Endothelial cell of umbilical vein (primary cell): ENCODE measurements at regions not wholly inside any gene's neighbourhood (a gene's known extent, or its start where the extent isn't known, plus 50 kb on each side); places are given as distances from the start of the nearest gene placed in this dataset.

ENCODE experiments used
- BruUV-seq: library from RNA; stranded (reverse); fragments of 400-500 nt; replicated peaks from 2 replicates; lab custom pipeline; 2021; lab: Mats Ljungman, UMichigan
- CTCF ChIA-PET: fragments of 300-600, 350-600 bp; sonication (Branson Sonifier 250); formaldehyde crosslinking; loops from one replicate; lab custom pipeline; 2021; ENCODE audit warnings: antibody characterized with exemption, inconsistent platforms; lab: Charles Lee
- POLR2A ChIA-PET: fragments of 300-600, 350-600 bp; sonication (Branson Sonifier 250); formaldehyde crosslinking; loops from one replicate; lab custom pipeline; 2021; ENCODE audit warnings: antibody characterized with exemption, inconsistent platforms; lab: Charles Lee
- DNase-seq: peaks from one replicate; pipeline ENCODE4 v3.0.0-alpha.2; 2011; ENCODE audit warnings: low read depth, low spot score
- FAIRE-seq: peaks from 2 replicates; lab custom pipeline; 2011; peaks lifted over from hg19 to GRCh38; lab: Jason Lieb, UNC
- H2AFZ ChIP-seq: 2 replicates; pipeline ENCODE4 v1.6.0; 2012; ENCODE audit warnings: low read depth, low read length, control low read depth, inconsistent platforms
- H3K27ac ChIP-seq: 2 replicates; pipeline ENCODE4 v1.5.1; 2011; ENCODE audit warnings: low read depth, mild to moderate bottlenecking, control low read depth, low read length, moderate library complexity; ENCODE audit not compliant: insufficient read depth
- H3K27me3 ChIP-seq, 2 experiments: 2 replicates each; pipeline versions ENCODE4 v1.6.0 to v1.6.1; 2011; ENCODE audit warnings: low read length in 2 of 2, mixed read lengths in 1 of 2; ENCODE audit not compliant: control insufficient read depth in 2 of 2, insufficient read depth in 2 of 2
- H3K36me3 ChIP-seq, 2 experiments: 2 replicates in 1 of 2; 3 replicates in 1 of 2; pipeline ENCODE4 v1.5.1; 2011; ENCODE audit warnings: low read length in 2 of 2, mild to moderate bottlenecking in 1 of 2, moderate library complexity in 1 of 2; ENCODE audit not compliant: control insufficient read depth in 2 of 2, insufficient read depth in 2 of 2; ENCODE audit errors: extremely low read depth in 1 of 2
- H3K4me1 ChIP-seq: 3 replicates; pipeline ENCODE4 v1.5.1; 2011; ENCODE audit warnings: mild to moderate bottlenecking, low read length; ENCODE audit not compliant: control insufficient read depth, insufficient read depth; ENCODE audit errors: extremely low read depth
- H3K4me2 ChIP-seq: 2 replicates; pipeline ENCODE4 v1.6.1; 2011; ENCODE audit warnings: low read length, control low read depth, mixed read lengths; ENCODE audit not compliant: insufficient read depth
- H3K4me3 ChIP-seq, 3 experiments: fragments of 200-600 bp in 1 of 3; sonication (generic), shearing (Covaris generic) in 1 of 3; replicated peaks in 1 of 3; 2 replicates each; pipeline ENCODE4 v1.5.1; 2011 to 2016; ENCODE audit warnings: control low read depth in 3 of 3, low read length in 3 of 3, mild to moderate bottlenecking in 2 of 3, inconsistent platforms in 1 of 3, low read depth in 1 of 3, moderate library complexity in 1 of 3; ENCODE audit not compliant: insufficient read depth in 1 of 3
- H3K79me2 ChIP-seq: 2 replicates; pipeline ENCODE4 v1.6.0; 2012; ENCODE audit warnings: low read length, inconsistent platforms; ENCODE audit not compliant: control insufficient read depth, insufficient read depth
- H3K9ac ChIP-seq: replicated peaks from 2 replicates; pipeline ENCODE3; 2011; ENCODE audit warnings: low read length, control low read depth; ENCODE audit not compliant: insufficient read depth; ENCODE audit errors: extremely low read depth
- H3K9me1 ChIP-seq: replicated peaks from 3 replicates; pipeline ENCODE4 v1.6.0; 2011; ENCODE audit warnings: mild to moderate bottlenecking, low read length; ENCODE audit not compliant: control insufficient read depth, insufficient read depth; ENCODE audit errors: extremely low read depth
- H3K9me3 ChIP-seq: replicated peaks from 2 replicates; pipeline ENCODE4 v1.5.1; 2012; ENCODE audit warnings: low read length, inconsistent platforms; ENCODE audit not compliant: control insufficient read depth, insufficient read depth
- H4K20me1 ChIP-seq: replicated peaks from 2 replicates; pipeline ENCODE3; 2011; ENCODE audit warnings: mild to moderate bottlenecking, low read length; ENCODE audit not compliant: control insufficient read depth, insufficient read depth; ENCODE audit errors: extremely low read depth
- CTCF ChIP-seq, 2 donors: IDR thresholded peaks; 1 replicate in 1 of 2; 2 replicates in 1 of 2; pipeline ENCODE4 v1.5.1; 2011; ENCODE audit warnings: low read length in 2 of 2, mild to moderate bottlenecking in 2 of 2, moderate library complexity in 2 of 2, control low read depth in 1 of 2, inconsistent platforms in 1 of 2, low read depth in 1 of 2; ENCODE audit not compliant: insufficient read depth in 1 of 2; ENCODE audit errors: extremely low read depth in 1 of 2
- EZH2 ChIP-seq: IDR thresholded peaks from 2 replicates; pipeline ENCODE4 v1.6.1; 2012; ENCODE audit warnings: borderline replicate concordance, low read depth, mild to moderate bottlenecking, moderate library complexity, low read length, inconsistent platforms; ENCODE audit not compliant: severe bottlenecking
- FOS ChIP-seq: IDR thresholded peaks from 2 replicates; pipeline ENCODE4 v1.6.1; 2011; ENCODE audit warnings: mild to moderate bottlenecking, low read length, moderate library complexity, borderline replicate concordance; ENCODE audit not compliant: insufficient read depth
- GATA2 ChIP-seq: IDR thresholded peaks from 2 replicates; pipeline ENCODE4 v1.7.0; 2011; ENCODE audit warnings: low read depth, mild to moderate bottlenecking, moderate library complexity, mixed read lengths, low read length; ENCODE audit not compliant: insufficient read length, insufficient read depth
- JUN ChIP-seq: IDR thresholded peaks from 2 replicates; pipeline ENCODE4 v1.6.1; 2011; ENCODE audit warnings: borderline replicate concordance, low read depth; ENCODE audit not compliant: insufficient read length, insufficient read depth
- MAX ChIP-seq: IDR thresholded peaks from 2 replicates; pipeline ENCODE4 v1.6.1; 2011; ENCODE audit not compliant: insufficient read depth, insufficient read length
- MYC ChIP-seq: IDR thresholded peaks from one replicate; pipeline ENCODE4 v1.6.1; 2011; ENCODE audit warnings: mild to moderate bottlenecking, low read depth, low read length
- POLR2A ChIP-seq: IDR thresholded peaks from 2 replicates; pipeline ENCODE4 v1.6.1; 2012; ENCODE audit warnings: low read depth, mild to moderate bottlenecking, control low read depth, low read length
- POLR2AphosphoS5 ChIP-seq: IDR thresholded peaks from 2 replicates; pipeline ENCODE4 v1.6.1; 2012; ENCODE audit warnings: low read depth, mild to moderate bottlenecking, control low read depth, low read length, moderate library complexity; ENCODE audit not compliant: insufficient read depth
- dilution Hi-C: fragments of 300-500 bp; cut with MboI; formaldehyde crosslinking; loops from one replicate; pipeline ENCODE4 v1.15.0; 2019; ENCODE audit warnings: low sequenced_read_pairs; ENCODE audit not compliant: extremely low pct_ligation_motif_present
- intact Hi-C: fragments of 100-400 bp; cut with micrococcal nuclease; formaldehyde crosslinking; loops from one replicate; pipeline ENCODE4 v1.10.0; 2022

GRCh38 chr10:124196659-124197058, 103.3 kb upstream of the CHST15 start:
- DNase-seq (no peak), FAIRE-seq (no peak)
- no peaks in the 10 kb centered on the region for H3K27me3 ChIP-seq
- H3K9me3 ChIP-seq: no peaks in the 10 kb centered on the region
- POLR2A ChIA-PET: no interaction called here
- BruUV-seq: no TSS peak
- no peak overlapping the region for H3K27ac ChIP-seq
- no peak overlapping the region for H3K9ac ChIP-seq
- H3K4me1 ChIP-seq: no peaks in the 10 kb centered on the region
- TF ChIP-seq EZH2 (no peak), MYC (no peak), MAX (no peak), JUN (no peak), GATA2 (no peak), POLR2AphosphoS5 (no peak), POLR2A (no peak), FOS (no peak), CTCF (IDR thresholded peaks at IDR 0.05; ENCODE audit: extremely low read depth in 1 of 2, insufficient read depth in 1 of 2, low read depth in 1 of 2, low read length in 2 of 2) (no peak)
- no peak overlapping the region for H2AFZ ChIP-seq
- no peaks in the 10 kb centered on the region for H3K36me3 ChIP-seq
- dilution Hi-C loops (no loop called here), intact Hi-C loops (no loop called here)
- H3K79me2 ChIP-seq: no peaks in the 10 kb centered on the region
- H3K9me1 ChIP-seq: no peaks in the 10 kb centered on the region
- CTCF ChIA-PET: no interaction called here
- no peak overlapping the region for H3K4me2 ChIP-seq
- no peak overlapping the region for H3K4me3 ChIP-seq
- H4K20me1 ChIP-seq: no peaks in the 10 kb centered on the region
